ENCODE measurements at regions not wholly inside any gene's neighbourhood (a gene's known extent, or its start where the extent isn't known, plus 50 kb on each side); places are given as distances from the start of the nearest gene placed in this dataset.

- DNase-seq (ENCODE audit: low read depth): no peak
- TF ChIP-seq, protein P1, sequence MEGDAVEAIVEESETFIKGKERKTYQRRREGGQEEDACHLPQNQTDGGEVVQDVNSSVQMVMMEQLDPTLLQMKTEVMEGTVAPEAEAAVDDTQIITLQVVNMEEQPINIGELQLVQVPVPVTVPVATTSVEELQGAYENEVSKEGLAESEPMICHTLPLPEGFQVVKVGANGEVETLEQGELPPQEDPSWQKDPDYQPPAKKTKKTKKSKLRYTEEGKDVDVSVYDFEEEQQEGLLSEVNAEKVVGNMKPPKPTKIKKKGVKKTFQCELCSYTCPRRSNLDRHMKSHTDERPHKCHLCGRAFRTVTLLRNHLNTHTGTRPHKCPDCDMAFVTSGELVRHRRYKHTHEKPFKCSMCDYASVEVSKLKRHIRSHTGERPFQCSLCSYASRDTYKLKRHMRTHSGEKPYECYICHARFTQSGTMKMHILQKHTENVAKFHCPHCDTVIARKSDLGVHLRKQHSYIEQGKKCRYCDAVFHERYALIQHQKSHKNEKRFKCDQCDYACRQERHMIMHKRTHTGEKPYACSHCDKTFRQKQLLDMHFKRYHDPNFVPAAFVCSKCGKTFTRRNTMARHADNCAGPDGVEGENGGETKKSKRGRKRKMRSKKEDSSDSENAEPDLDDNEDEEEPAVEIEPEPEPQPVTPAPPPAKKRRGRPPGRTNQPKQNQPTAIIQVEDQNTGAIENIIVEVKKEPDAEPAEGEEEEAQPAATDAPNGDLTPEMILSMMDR (conservative IDR thresholded peaks at IDR 0.05; ENCODE audit: low read depth, low read length): no peak
- no peak overlapping the region for H3K4me3 ChIP-seq (ENCODE audit: low read depth, low read length)
These were observed 111.2 kb downstream of the NCOR2 start for GRCh38 chr12:124456133-124456651.

GRCh38 chr12:124455336-124455735 is 112.1 kb downstream of the NCOR2 start:
- TF ChIP-seq, protein P1 (conservative IDR thresholded peaks at IDR 0.05; ENCODE audit: low read depth, low read length): no peak
- H3K4me3 ChIP-seq (ENCODE audit: low read depth, low read length): no peak overlapping the region
- DNase-seq (ENCODE audit: low read depth): no peak

DNA sequence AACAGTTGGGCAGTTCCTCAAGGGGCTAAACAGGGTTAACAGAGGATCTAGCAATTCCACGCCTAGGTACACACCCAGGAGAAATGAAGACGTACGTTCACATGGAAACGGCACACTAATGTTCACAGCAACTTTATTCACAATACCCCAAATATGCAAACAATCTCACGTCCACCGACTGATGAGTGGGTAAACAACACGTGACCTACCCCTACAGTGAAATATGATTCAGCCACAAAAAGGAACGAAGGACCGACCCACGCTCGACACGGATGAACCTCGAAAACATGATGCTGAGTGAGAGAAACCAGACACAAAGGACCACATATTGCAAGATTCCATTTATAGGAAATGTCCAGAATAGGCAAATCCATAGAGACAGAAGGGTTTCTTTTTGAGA is 112.7 kb downstream of the NCOR2 start:
- no peak for DNase-seq (ENCODE audit: low read depth)
- H3K4me3 ChIP-seq (ENCODE audit: low read depth, low read length): no peak overlapping the region
- TF ChIP-seq, protein P1 (conservative IDR thresholded peaks at IDR 0.05; ENCODE audit: low read depth, low read length): no peak

DNA sequence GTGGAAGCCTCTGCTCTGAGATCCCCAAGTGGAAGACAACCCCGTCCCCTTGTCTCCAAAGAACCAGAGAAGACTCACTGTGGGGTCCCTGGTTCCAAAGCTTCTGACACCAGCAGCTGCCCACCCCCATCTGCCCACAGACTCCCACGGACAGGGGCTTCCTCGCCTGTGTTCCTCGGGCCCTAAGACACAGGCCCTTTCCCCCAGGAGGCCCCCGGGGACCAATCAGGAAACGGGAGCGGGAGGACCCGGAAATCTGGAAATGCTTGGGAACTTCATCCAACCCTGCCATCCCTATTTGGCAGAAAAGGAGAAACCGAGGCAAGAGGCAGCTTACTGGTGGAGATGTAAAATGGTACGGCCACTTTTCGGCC is 113.1 kb downstream of the NCOR2 start:
- no peak overlapping the region for H3K4me3 ChIP-seq (ENCODE audit: low read depth, low read length)
- no peak for DNase-seq (ENCODE audit: low read depth)
- TF ChIP-seq, protein P1 (conservative IDR thresholded peaks at IDR 0.05; ENCODE audit: low read depth, low read length): no peak

- no peak for DNase-seq (ENCODE audit: low read depth)
- no peak overlapping the region for H3K4me3 ChIP-seq (ENCODE audit: low read depth, low read length)
- TF ChIP-seq, protein P1 (conservative IDR thresholded peaks at IDR 0.05; ENCODE audit: low read depth, low read length): no peak
These were observed 113.7 kb downstream of the NCOR2 start for GRCh38 chr12:124453419-124454351.

DNA sequence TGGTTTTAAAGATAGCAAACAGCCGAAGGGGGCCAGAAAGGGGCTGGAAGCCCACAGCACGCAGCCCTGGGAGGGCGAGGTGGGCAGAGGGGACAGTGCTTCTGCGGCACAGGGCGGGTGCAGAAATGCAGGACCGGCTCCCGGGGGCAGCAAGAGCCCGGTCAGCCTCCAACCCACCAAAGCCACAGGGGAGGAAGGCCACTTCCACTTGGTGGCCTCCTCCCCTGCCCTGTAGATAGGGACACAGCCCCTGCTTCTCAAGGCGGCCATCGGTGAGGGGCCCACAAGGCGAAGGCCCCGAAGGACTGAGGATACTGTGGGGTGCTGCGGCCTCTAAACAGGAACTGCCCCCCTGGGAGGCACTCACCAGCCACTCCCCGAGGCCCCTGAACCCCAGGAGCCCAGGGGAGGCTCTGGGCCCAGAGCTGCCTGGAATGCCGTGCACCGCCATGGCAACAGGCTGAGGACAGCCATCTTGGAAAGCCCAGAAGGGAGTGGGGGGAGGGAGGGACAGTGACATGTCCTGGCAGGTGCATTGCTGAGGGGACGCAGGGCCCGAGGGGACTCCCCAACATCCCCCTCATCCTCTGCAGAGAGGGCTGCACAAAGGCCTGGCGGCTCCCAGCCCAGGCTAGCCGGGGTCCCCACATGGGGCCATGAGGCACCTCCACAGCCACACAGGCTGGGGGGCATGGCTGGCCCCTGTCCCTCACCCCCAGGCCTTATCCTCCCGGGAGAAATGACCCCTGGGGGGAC is 114.7 kb downstream of the NCOR2 start:
- no peak overlapping the region for H3K4me3 ChIP-seq (ENCODE audit: low read depth, low read length)
- no peak for DNase-seq (ENCODE audit: low read depth)
- TF ChIP-seq, protein P1 (conservative IDR thresholded peaks at IDR 0.05; ENCODE audit: low read depth, low read length): no peak

All from epithelial cell of proximal tubule (primary cell).